Panc1 (cell line): ENCODE measurements at regions not wholly inside any gene's neighbourhood (a gene's known extent, or its start where the extent isn't known, plus 50 kb on each side); places are given as distances from the start of the nearest gene placed in this dataset.

Source experiments
- ATAC-seq: fragments of 200-7000 bp; cut with Tn5 transposase; 2 replicates; pipeline ENCODE4 v1.9.1; 2020; ENCODE audit warnings: mild to moderate bottlenecking, moderate library complexity
- BruUV-seq: library from RNA; stranded (reverse); fragments of 400-500 nt; replicated peaks from 2 replicates; lab custom pipeline; 2021; lab: Mats Ljungman, UMichigan
- CTCF ChIA-PET: fragments of 300-600 bp; sonication (Branson Sonifier 250); formaldehyde crosslinking; loops from one replicate; lab custom pipeline; 2022; ENCODE audit warnings: antibody characterized with exemption; lab: Charles Lee
- POLR2A ChIA-PET: fragments of 300-600 bp; sonication (Branson Sonifier 250); formaldehyde crosslinking; loops from one replicate; lab custom pipeline; 2022; ENCODE audit warnings: antibody characterized with exemption; lab: Charles Lee
- DNase-seq: peaks from one replicate; pipeline ENCODE4 v3.0.0-alpha.2; 2010; ENCODE audit warnings: low read depth, low spot score
- H3K27ac ChIP-seq: 2 replicates; pipeline ENCODE4 v1.5.1; 2011; ENCODE audit warnings: mild to moderate bottlenecking, low read length, inconsistent platforms
- H3K27me3 ChIP-seq: fragments of 200-500 bp; sonication (Bioruptor generic); 2 replicates; pipeline ENCODE4 v1.6.0; 2014; ENCODE audit warnings: low read length, inconsistent platforms; ENCODE audit not compliant: control insufficient read depth, insufficient read depth
- H3K36me3 ChIP-seq: fragments of 200-500 bp; sonication (Bioruptor generic); 2 replicates; pipeline ENCODE4 v1.5.1; 2014; ENCODE audit warnings: inconsistent platforms, mild to moderate bottlenecking, low read length, moderate library complexity; ENCODE audit not compliant: control insufficient read depth, insufficient read depth
- H3K4me1 ChIP-seq: 2 replicates; pipeline ENCODE4 v1.5.1; 2011; ENCODE audit warnings: inconsistent platforms, mild to moderate bottlenecking, low read length, moderate library complexity; ENCODE audit not compliant: control insufficient read depth, insufficient read depth
- H3K4me3 ChIP-seq, 2 experiments: 2 replicates each; pipeline ENCODE4 v1.5.1; 2011 to 2012; ENCODE audit warnings: low read depth in 2 of 2, low read length in 2 of 2, mild to moderate bottlenecking in 2 of 2, inconsistent platforms in 1 of 2, moderate library complexity in 1 of 2
- H3K9me3 ChIP-seq: fragments of 200-500 bp; sonication (Bioruptor generic); 2 replicates; pipeline ENCODE4 v1.5.1; 2014; ENCODE audit warnings: low read depth, mild to moderate bottlenecking, inconsistent platforms, low read length, moderate library complexity; ENCODE audit not compliant: control insufficient read depth, insufficient read depth
- POLR2AphosphoS5 ChIP-seq: IDR thresholded peaks from 2 replicates; pipeline ENCODE4 v1.6.1; 2012; ENCODE audit warnings: mild to moderate bottlenecking, low read depth, low read length, moderate library complexity
- SIN3A ChIP-seq: IDR thresholded peaks from 2 replicates; pipeline ENCODE4 v1.6.1; 2012; ENCODE audit warnings: low read depth, mild to moderate bottlenecking, low read length, moderate library complexity, borderline replicate concordance; ENCODE audit not compliant: insufficient read depth
- TCF7L2 ChIP-seq: IDR thresholded peaks from 2 replicates; pipeline ENCODE4 v1.6.1; 2011; ENCODE audit warnings: mild to moderate bottlenecking, low read depth, low read length, inconsistent platforms
- in situ Hi-C: cut with HindIII; loops from 2 replicates; pipeline ENCODE4 v1.10.0; 2016; ENCODE audit warnings: low sequenced_read_pairs, low pct_unique_long_range_greater_than_20kb
- intact Hi-C: fragments of 100-400 bp; cut with micrococcal nuclease; formaldehyde crosslinking; loops from one replicate; pipeline ENCODE4 v1.10.0; 2022; ENCODE audit not compliant: unreplicated experiment
- TF ChIP-seq, protein P1 (sequence below), 2 experiments: IDR thresholded peaks; 2 replicates each; pipeline ENCODE4 v1.6.1; 2011 to 2012; ENCODE audit warnings: low read depth in 2 of 2, control low read depth in 1 of 2, low read length in 1 of 2, mild to moderate bottlenecking in 1 of 2, moderate library complexity in 1 of 2; ENCODE audit not compliant: insufficient read depth in 1 of 2
- TF ChIP-seq, protein P2 (sequence below): fragments of 450-650 bp; IDR thresholded peaks from 2 replicates; pipeline ENCODE4 v1.5.1; 2017; ENCODE audit warnings: mild to moderate bottlenecking

DNA sequence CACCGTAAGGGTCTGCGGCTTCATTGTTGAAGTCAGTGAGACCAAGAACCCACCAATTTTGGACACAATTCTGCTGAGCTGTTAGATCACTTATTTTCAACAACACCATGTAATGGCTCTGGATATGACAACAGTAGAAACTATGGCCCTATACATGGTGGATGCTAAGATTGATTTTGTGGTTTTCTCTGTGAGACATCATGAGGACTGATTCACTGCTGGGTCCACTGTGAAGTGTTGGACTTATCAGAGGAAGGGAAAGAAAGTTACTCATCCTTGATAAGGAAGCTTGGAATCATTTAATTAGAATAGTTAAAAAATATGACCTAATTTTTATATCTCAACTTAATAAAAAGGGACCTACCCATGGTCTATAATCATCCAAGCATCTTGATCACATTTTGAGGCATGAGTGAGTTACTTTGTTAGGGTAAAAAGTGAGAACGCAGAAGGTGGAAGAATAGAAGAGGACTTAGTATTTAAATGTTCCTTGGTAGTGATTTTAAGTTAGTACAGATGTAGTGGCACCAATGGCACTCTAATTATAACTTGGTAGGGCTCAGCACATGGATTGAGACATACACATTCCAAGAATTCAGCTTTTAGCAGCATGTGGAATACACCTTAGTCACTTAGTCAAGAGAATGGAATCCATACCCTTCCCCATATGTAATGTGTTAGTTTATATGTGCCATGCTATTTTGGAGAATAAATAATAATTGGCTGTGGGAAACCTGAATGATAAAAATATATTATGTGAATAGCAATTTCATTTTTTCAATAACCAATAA lies 123.5 kb upstream of the CD180 start:
- no peaks in the 10 kb centered on the region for H3K27me3 ChIP-seq
- H3K4me3 ChIP-seq: no peak overlapping the region
- DNase-seq: no peak
- intact Hi-C loops (no loop called here), in situ Hi-C loops (no loop called here)
- no peak overlapping the region for H3K27ac ChIP-seq
- ChIA-PET POLR2A (no interaction called here), CTCF (no interaction called here)
- H3K4me1 ChIP-seq: no peaks in the 10 kb centered on the region
- TF ChIP-seq, protein P1, sequence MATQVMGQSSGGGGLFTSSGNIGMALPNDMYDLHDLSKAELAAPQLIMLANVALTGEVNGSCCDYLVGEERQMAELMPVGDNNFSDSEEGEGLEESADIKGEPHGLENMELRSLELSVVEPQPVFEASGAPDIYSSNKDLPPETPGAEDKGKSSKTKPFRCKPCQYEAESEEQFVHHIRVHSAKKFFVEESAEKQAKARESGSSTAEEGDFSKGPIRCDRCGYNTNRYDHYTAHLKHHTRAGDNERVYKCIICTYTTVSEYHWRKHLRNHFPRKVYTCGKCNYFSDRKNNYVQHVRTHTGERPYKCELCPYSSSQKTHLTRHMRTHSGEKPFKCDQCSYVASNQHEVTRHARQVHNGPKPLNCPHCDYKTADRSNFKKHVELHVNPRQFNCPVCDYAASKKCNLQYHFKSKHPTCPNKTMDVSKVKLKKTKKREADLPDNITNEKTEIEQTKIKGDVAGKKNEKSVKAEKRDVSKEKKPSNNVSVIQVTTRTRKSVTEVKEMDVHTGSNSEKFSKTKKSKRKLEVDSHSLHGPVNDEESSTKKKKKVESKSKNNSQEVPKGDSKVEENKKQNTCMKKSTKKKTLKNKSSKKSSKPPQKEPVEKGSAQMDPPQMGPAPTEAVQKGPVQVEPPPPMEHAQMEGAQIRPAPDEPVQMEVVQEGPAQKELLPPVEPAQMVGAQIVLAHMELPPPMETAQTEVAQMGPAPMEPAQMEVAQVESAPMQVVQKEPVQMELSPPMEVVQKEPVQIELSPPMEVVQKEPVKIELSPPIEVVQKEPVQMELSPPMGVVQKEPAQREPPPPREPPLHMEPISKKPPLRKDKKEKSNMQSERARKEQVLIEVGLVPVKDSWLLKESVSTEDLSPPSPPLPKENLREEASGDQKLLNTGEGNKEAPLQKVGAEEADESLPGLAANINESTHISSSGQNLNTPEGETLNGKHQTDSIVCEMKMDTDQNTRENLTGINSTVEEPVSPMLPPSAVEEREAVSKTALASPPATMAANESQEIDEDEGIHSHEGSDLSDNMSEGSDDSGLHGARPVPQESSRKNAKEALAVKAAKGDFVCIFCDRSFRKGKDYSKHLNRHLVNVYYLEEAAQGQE (IDR thresholded peaks at IDR 0.05; ENCODE audit: insufficient read depth in 1 of 2, low read depth in 2 of 2, low read length in 1 of 2): no peak
- TF ChIP-seq SIN3A (no peak), POLR2AphosphoS5 (no peak), TCF7L2 (no peak)
- TF ChIP-seq, protein P2, sequence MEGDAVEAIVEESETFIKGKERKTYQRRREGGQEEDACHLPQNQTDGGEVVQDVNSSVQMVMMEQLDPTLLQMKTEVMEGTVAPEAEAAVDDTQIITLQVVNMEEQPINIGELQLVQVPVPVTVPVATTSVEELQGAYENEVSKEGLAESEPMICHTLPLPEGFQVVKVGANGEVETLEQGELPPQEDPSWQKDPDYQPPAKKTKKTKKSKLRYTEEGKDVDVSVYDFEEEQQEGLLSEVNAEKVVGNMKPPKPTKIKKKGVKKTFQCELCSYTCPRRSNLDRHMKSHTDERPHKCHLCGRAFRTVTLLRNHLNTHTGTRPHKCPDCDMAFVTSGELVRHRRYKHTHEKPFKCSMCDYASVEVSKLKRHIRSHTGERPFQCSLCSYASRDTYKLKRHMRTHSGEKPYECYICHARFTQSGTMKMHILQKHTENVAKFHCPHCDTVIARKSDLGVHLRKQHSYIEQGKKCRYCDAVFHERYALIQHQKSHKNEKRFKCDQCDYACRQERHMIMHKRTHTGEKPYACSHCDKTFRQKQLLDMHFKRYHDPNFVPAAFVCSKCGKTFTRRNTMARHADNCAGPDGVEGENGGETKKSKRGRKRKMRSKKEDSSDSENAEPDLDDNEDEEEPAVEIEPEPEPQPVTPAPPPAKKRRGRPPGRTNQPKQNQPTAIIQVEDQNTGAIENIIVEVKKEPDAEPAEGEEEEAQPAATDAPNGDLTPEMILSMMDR: no peak
- H3K9me3 ChIP-seq: no peaks in the 10 kb centered on the region
- no peak for ATAC-seq
- no peaks in the 10 kb centered on the region for H3K36me3 ChIP-seq
- BruUV-seq: no TSS peak

DNA sequence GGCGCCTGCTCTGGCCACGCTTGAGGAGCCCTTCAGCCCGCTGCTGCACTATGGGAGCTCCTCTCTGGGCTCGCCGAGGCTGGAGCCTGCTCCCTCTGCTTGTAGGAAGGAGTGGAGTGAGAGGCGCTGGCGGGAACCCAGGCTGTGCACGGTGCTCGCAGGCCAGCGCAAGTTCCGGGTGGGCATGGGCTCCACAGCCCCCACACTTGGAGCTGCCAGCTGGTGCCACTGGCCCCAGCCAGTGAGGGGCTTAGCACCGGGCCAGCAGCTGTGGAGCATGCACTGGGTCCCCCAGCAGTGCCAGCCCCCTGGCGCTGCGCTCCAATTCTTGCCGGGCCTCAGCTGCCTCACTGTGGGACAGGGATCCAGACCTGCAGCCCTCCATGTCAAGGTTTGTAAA lies 122.1 kb upstream of the CD180 start:
- Histone ChIP-seq H3K36me3 (no peaks in the 10 kb centered on the region), H3K4me3 (no peak overlapping the region), H3K9me3 (no peaks in the 10 kb centered on the region), H3K27ac (no peak overlapping the region), H3K27me3 (no peaks in the 10 kb centered on the region), H3K4me1 (no peaks in the 10 kb centered on the region)
- DNase-seq (no peak), ATAC-seq (no peak)
- BruUV-seq: no TSS peak
- intact Hi-C loops: no loop called here
- ChIA-PET CTCF (no interaction called here), POLR2A (no interaction called here)
- TF ChIP-seq TCF7L2 (no peak), SIN3A (no peak), POLR2AphosphoS5 (no peak)
- TF ChIP-seq, protein P2: no peak
- TF ChIP-seq, protein P1 (IDR thresholded peaks at IDR 0.05; ENCODE audit: insufficient read depth in 1 of 2, low read depth in 2 of 2, low read length in 1 of 2): no peak
- in situ Hi-C loops: no loop called here
